ENCODE measurements at regions not wholly inside any gene's neighbourhood (a gene's known extent, or its start where the extent isn't known, plus 50 kb on each side); places are given as distances from the start of the nearest gene placed in this dataset.
A peak's percentile ranks its signal among the peaks of the same experiment; 100 is the strongest.

DNA sequence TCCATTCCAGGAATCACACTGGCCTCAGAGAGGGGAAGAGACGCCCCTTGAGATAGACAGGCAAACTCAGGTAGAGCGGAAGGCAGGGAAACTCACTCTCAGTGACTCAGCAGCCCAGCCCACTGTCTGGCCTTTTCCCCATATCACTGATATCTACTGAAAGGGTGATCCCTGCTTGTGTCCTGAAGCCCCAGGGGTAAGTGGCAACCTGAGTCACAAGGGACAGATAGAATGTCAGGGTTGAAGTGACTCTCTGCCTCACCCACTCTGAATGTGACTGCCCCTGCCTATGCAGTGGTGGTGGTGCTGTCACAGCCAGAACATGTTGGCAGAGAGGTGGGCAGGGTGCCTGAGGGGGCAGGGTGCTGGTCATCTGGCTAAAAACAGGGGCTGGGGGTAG lies 157.5 kb upstream of the FGGY start:
- no peak overlapping the region for H4K91ac ChIP-seq (replicated peaks; ENCODE audit: insufficient read length, low read length)
- FAIRE-seq, result no peak
- no peaks in the 10 kb centered on the region for H3K9me3 ChIP-seq (ENCODE audit: insufficient read depth in 2 of 2, low read depth in 1 of 2, low read length in 1 of 2)
- no peaks in the 10 kb centered on the region for H4K20me1 ChIP-seq (replicated peaks in 1 of 2; ENCODE audit: control insufficient read depth in 1 of 2, insufficient read depth in 2 of 2, low read length in 2 of 2)
- no peak overlapping the region for H3K56ac ChIP-seq (replicated peaks; ENCODE audit: insufficient read length, low read depth, low read length)
- no peak overlapping the region for H4K8ac ChIP-seq (ENCODE audit: extremely low read depth, insufficient read depth, low read length)
- no peak overlapping the region for H2AFZ ChIP-seq (ENCODE audit: low read length)
- WGBS, 2 experiments (ENCODE audit: extremely low coverage in 1 of 2, insufficient coverage in 1 of 2, insufficient read length in 1 of 2, insufficient replicate concordance in 2 of 2, low coverage in 1 of 2, low lambda C conversion rate in 2 of 2, missing lambda C conversion rate in 1 of 2), result 74% methylated on average over 2 of the region's 2 CpGs; no CpG with 5 or more reads in 1 of the 2 experiments
- H2AK5ac ChIP-seq (ENCODE audit: low read depth, low read length), result no peak overlapping the region
- peak overlapping the region; percentile 8; the same call in 1 of the 2 replicates for H2BK20ac ChIP-seq (ENCODE audit: low read length)
- DNase-seq (ENCODE audit: low read depth in 1 of 2, low spot score in 2 of 2), result no peak
- H2BK120ac ChIP-seq (replicated peaks; ENCODE audit: low read depth, low read length), result no peak overlapping the region
- no peaks in the 10 kb centered on the region for H3K36me3 ChIP-seq (ENCODE audit: control insufficient read depth in 2 of 4, insufficient read depth in 4 of 4, low read length in 3 of 4)
- CTCF ChIA-PET (ENCODE audit: partially characterized antibody), result no interaction called here
- H3K4me2 ChIP-seq (ENCODE audit: insufficient read depth in 1 of 2, low read depth in 2 of 2, low read length in 2 of 2), result no peak overlapping the region
- H2BK5ac ChIP-seq (ENCODE audit: low read depth, low read length), result no peak overlapping the region
- no peak overlapping the region; the same call in 1 of the 2 replicates for H2BK12ac ChIP-seq (ENCODE audit: low read depth, low read length)
- no peak overlapping the region for H3K4ac ChIP-seq (replicated peaks; ENCODE audit: insufficient read length, low read depth, low read length)
- POLR2A ChIA-PET (ENCODE audit: partially characterized antibody), result no interaction called here
- no peak overlapping the region for H2BK15ac ChIP-seq (ENCODE audit: low read length)
- H3K27me3 ChIP-seq (replicated peaks in 1 of 4; ENCODE audit: control insufficient read depth in 3 of 4, extremely low read depth in 1 of 4, insufficient read depth in 3 of 4, low read length in 3 of 4), result no peaks in the 10 kb centered on the region
- H3K23me2 ChIP-seq (ENCODE audit: low read depth, low read length), result peaks cover 2% of the 10 kb centered on the region; the same call in 1 of the 2 replicates
- no peak overlapping the region for H3K4me3 ChIP-seq (ENCODE audit: extremely low read depth in 1 of 4, insufficient read depth in 2 of 4, low read depth in 3 of 4, low read length in 4 of 4)
- H3K79me1 ChIP-seq (ENCODE audit: low read depth, low read length), result no peaks in the 10 kb centered on the region
- H3K27ac ChIP-seq (ENCODE audit: low read depth, low read length), result no peak overlapping the region
- no peaks in the 10 kb centered on the region for H3K79me2 ChIP-seq (ENCODE audit: control insufficient read depth in 1 of 2, insufficient read depth in 2 of 2, low read length in 2 of 2)
- H3K9ac ChIP-seq (replicated peaks in 1 of 4; ENCODE audit: extremely low read depth in 1 of 4, low read depth in 3 of 4, low read length in 3 of 4), result no peak overlapping the region
- no peak overlapping the region for H4K5ac ChIP-seq (ENCODE audit: insufficient read length, low read depth, low read length)
- peaks cover 2 to 12% (median 6%) of the 10 kb centered on the region in 4 experiments; a peak in 4 of 7 replicates for H3K4me1 ChIP-seq (replicated peaks in 1 of 4; ENCODE audit: control insufficient read depth in 3 of 4, insufficient read depth in 4 of 4, low read length in 3 of 4)
- H3K18ac ChIP-seq (ENCODE audit: extremely low read depth, low read length), result no peak overlapping the region; the same call in 1 of the 2 replicates
- no peak overlapping the region for H3K14ac ChIP-seq (ENCODE audit: insufficient read length)
- no peak overlapping the region for H3K23ac ChIP-seq (ENCODE audit: insufficient read length)
- TF ChIP-seq RAD21 (IDR thresholded peaks at IDR 0.05 in 1 of 2, conservative IDR thresholded peaks at IDR 0.05 in 1 of 2; ENCODE audit: low read depth in 2 of 2, low read length in 2 of 2), result no peak
- TF ChIP-seq TAF1 (IDR thresholded peaks at IDR 0.05; ENCODE audit: low read depth, low read length), result no peak
- TF ChIP-seq SIRT6 (IDR thresholded peaks at IDR 0.05; ENCODE audit: low read length), result no peak
- no peak for TF ChIP-seq FOSL1 (IDR thresholded peaks at IDR 0.05; ENCODE audit: insufficient read depth, low read depth, low read length)
- no peak for TF ChIP-seq SP4 (IDR thresholded peaks at IDR 0.05; ENCODE audit: low read length)
- no peak for TF ChIP-seq BRCA1 (IDR thresholded peaks at IDR 0.05; ENCODE audit: low read depth, low read length)
- no peak for TF ChIP-seq BCL11A (IDR thresholded peaks at IDR 0.05; ENCODE audit: low read depth in 2 of 2, low read length in 2 of 2)
- TF ChIP-seq POU5F1 (IDR thresholded peaks at IDR 0.05; ENCODE audit: low read depth, low read length), result no peak
- no peak for TF ChIP-seq TBP (IDR thresholded peaks at IDR 0.05; ENCODE audit: low read depth, low read length)
- no peak for TF ChIP-seq NANOG (IDR thresholded peaks at IDR 0.05; ENCODE audit: insufficient read depth, low read depth, low read length, poor library complexity, severe bottlenecking)
- no peak for TF ChIP-seq SUZ12 (IDR thresholded peaks at IDR 0.05; ENCODE audit: low read length)
- no peak for TF ChIP-seq CHD1 (IDR thresholded peaks at IDR 0.05; ENCODE audit: low read depth, low read length)
- TF ChIP-seq CTBP2 (IDR thresholded peaks at IDR 0.05; ENCODE audit: borderline replicate concordance, insufficient read depth, insufficient read length, low read length), result no peak
- TF ChIP-seq, protein P1, sequence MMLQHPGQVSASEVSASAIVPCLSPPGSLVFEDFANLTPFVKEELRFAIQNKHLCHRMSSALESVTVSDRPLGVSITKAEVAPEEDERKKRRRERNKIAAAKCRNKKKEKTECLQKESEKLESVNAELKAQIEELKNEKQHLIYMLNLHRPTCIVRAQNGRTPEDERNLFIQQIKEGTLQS (IDR thresholded peaks at IDR 0.05; ENCODE audit: insufficient read depth, low read depth, low read length), result no peak
- no peak for TF ChIP-seq GTF2F1 (IDR thresholded peaks at IDR 0.05; ENCODE audit: borderline replicate concordance, low read depth, low read length)

All from H1 (cell line).